ENCODE measurements at regions not wholly inside any gene's neighbourhood (a gene's known extent, or its start where the extent isn't known, plus 50 kb on each side); places are given as distances from the start of the nearest gene placed in this dataset.
"Not testable (repeated sequence)": the region's sequence is repeated elsewhere in the genome, so short reads cannot be mapped to it uniquely, and the experiment has no call there.

- FAIRE-seq, result no peak
- no peak for DNase-seq (ENCODE audit: extremely low spot score, insufficient read length, low read depth)
Observed at GRCh38 chr18:1094409-1094808, 189.7 kb downstream of the ADCYAP1 start.

DNA sequence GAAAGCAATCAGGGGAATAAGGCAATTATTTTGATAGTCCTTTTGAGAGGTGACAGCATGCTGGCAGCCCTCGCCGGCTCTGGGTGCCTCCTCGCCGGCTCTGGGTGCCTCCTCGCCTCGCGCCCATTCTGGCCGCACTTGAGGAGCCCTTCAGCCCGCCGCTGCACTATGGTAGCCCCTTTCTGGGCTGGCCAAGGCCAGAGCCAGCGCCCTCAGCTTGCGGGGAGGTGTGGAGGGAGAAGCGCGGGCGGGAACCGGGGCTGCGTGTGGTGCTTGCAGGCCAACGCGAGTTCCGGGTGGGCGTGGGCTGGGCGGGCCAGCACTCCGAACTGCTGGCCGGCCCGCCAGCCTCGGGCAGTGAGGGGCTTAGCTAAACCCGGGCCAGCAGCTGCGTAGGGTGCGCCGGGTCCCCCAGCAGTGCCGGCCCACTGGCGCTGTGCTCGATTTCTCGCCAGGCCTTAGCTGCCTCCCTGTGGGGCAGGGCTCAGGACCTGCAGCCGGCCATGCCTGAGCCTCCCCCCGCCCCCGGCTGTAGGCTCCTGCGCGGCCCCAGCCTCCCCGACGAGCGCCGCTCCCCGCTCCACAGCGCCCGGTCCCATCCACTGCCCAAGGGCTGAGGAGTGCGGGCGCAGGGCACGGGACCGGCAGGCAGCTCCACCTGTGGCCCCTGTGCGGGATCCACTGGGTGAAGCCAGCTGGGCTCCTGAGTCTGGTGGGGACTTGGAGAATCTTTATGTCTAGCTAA is 193.5 kb downstream of the ADCYAP1 start:
- FAIRE-seq; DNase-seq (ENCODE audit: extremely low spot score, insufficient read length, low read depth): not testable (repeated sequence)

DNA sequence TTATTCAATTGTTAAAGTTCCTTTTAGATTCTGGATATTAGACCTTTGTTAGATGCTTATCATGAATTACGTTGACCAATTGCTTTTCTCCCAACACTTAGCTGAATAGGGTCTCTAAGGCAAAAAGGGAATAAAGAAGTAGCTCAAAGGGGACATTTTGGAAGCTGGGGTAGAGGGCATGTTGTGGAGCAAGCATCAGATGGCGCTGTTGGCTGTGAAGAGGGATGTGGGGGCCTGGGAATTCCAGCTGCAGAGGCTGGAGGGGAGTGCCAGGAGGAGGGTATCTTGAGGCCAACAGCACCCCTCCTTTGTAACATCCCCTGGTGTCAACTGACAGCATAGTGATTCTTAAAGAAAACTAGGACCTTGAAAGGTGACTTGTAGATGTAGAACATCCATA is 198.2 kb downstream of the ADCYAP1 start:
- no peak for FAIRE-seq
- no peak for DNase-seq (ENCODE audit: extremely low spot score, insufficient read length, low read depth)

DNA sequence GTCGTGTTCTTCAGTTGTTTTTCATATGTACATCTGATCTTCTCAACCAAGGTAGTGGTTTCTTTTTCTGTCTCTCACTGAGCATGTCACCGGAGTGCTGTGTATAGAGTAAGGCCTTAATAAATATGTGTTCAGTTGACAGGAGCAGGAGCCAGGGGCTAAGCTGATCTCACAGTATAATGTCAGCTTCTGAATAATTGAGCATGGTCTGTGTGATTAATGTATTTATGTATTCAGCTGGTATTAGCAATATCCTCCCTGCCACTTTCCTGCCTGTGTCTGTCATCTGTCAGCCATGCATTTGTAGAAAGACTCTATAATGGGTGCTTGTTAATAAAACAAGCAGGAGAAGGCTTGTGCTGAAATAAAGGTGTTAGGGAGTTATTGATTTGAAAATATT is 198.9 kb downstream of the ADCYAP1 start:
- DNase-seq (ENCODE audit: extremely low spot score, insufficient read length, low read depth) (no peak), FAIRE-seq (no peak)

DNA sequence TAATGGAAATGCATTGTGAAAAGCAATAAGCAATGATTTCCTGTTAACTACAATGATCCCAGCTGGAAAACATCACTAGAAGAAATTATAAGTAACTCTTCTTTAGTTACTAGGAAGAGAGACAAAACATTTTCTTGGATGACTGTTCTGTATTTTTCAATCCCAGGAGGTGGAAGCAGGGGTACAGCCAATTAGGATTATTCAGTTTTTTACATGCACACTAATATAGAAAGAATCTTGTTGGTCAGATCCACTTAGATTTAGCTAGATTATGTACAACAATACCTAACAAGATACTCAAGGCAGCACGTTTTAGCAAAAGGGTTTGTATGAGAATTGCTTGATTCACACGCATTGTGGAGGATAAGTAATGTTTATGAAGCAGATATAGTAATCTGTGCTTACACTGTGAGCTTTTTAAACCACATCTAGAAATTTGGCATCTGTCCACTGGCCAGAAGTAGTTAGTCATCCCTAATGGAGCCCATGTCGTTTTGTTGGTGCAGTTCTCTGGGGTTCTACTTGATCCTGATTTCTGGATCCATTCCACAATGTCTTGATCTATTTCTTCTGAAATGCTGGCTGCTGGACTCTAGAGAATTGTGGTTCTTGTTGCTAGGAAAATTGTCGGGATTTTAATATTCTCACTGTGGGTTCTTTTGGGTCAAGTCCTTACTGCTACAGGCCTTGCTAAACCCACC is 199.7 kb downstream of the ADCYAP1 start:
- FAIRE-seq (no peak), DNase-seq (ENCODE audit: extremely low spot score, insufficient read length, low read depth) (no peak)

DNA sequence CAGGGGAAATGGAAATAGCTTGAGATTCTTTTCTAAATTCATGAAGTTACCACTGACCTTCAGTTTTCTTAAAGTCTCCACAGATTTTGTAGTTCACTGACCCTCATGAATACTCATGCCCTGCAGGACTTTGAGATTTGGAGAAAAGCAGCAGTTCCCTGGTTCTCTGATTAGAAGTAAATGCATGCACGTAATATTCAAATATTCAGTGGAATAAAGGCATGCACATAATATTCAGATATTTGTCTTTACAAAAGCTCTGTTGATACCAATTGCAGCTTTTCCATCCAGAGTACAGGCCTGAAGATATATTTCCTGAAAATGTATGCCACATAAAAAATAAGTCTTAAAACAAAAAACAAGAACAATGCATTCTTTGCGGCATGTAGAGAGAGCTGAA is 219.8 kb downstream of the ADCYAP1 start:
- no peak for FAIRE-seq
- no peak for DNase-seq (ENCODE audit: extremely low spot score, insufficient read length, low read depth)

- DNase-seq (ENCODE audit: extremely low spot score, insufficient read length, low read depth) (no peak), FAIRE-seq (no peak)
Observed at GRCh38 chr18:1133541-1133940, 228.9 kb downstream of the ADCYAP1 start.

DNA sequence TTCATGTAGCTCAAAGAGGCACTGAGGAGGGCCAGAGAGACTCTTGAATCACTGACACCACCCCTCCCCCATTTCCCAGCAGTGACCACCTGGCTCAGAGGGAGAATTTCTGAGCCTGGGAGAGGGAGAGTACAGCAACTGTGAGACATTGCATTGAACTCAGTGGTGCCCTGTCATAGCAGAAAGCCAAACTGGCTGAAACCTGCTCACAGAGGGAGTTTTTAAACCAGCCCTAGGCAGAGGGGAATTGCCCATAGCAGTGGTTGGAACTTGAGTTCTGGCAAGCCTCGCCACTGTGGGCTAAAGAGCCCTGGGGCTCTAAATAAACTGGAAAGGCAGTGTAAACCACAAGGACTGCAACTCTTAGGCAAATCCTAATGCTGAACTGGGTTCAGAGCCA is 243.1 kb downstream of the ADCYAP1 start:
- DNase-seq (ENCODE audit: extremely low spot score, insufficient read length, low read depth) (no peak), FAIRE-seq (no peak)

DNA sequence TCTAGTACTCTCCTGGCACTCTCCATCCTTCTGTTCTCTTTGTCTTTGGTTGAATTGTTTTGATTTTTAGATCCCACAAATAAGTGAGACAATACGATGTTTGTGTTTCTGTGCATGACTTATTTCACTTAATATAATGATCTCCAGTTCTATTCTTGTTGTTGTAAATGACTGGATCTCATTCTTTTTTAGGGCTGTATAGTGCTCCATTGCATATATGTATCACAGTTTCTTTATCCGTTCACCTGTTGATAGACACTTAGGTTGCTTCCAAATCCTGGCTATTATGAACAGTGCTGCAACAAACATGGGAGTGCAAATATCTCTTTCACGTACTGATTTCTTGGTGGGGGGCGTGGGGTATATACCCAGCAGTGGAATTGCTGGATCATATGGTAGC is 245.0 kb downstream of the ADCYAP1 start:
- no peak for FAIRE-seq
- no peak for DNase-seq (ENCODE audit: extremely low spot score, insufficient read length, low read depth)

DNA sequence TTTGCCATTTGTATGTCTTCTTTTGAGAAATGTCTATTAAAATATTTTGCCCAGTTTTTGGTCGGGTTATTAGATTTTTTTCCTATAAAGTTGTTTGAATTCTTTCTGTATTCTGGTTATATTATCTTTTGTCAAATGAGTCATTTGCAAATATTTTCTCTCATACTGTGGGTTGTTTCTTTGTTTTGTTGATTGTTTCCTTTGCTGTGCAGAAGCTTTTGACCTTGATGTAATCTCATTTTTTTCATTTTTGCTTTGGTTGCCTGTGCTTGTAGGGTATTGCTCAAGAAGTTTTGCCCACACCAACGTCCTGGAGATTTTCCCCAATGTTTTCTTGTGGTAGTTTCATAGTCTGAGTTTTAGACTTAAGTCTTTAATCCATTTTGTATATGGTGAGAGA is 245.7 kb downstream of the ADCYAP1 start:
- no peak for DNase-seq (ENCODE audit: extremely low spot score, insufficient read length, low read depth)
- FAIRE-seq, result no peak

GRCh38 chr18:1152958-1153357 is 248.3 kb downstream of the ADCYAP1 start:
- FAIRE-seq; DNase-seq (ENCODE audit: extremely low spot score, insufficient read length, low read depth): not testable (repeated sequence)

- DNase-seq (ENCODE audit: extremely low spot score, insufficient read length, low read depth), result no peak
- no peak for FAIRE-seq
Observed at GRCh38 chr18:1173593-1173992, 268.9 kb downstream of the ADCYAP1 start.

DNA sequence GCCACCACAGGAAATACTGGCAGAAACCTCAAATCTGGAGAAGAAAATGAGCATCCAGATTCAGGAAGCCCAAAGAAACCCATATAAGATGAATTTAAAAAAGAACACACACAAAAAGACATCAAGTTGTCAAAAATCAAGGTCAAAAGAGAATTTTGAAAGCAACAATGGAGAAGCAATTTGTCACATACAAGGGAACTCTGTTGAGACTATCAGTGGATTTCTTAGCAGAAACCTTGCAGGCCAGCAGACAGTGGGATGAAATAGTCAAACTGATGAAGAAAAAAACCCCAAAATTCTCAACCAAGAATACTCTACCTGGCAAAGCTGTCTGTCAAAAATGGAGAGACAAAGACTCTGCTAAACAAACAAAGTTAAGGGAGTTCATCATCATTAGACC is 272.6 kb downstream of the ADCYAP1 start:
- FAIRE-seq (no peak), DNase-seq (ENCODE audit: extremely low spot score, insufficient read length, low read depth) (no peak)

DNA sequence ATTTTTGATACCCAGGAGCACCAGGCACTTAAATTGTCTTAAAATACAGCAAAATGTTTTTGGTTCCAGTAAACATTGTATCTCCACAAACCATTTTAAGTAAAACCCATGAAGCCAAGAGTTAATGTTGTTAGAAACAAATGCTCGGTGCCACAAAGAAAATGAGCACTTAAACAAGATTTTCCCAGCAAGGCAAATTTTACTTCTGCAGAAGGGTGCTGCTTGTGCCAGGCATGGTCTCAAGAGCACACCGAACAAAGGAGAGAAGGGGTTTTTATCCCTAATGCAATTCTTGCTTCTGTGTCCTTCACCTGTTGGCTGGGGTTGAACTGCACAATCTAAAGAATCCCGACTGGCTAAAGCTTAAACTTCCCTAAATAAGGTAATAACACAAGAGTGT is 286.7 kb downstream of the ADCYAP1 start:
- DNase-seq (ENCODE audit: extremely low spot score, insufficient read length, low read depth) (no peak), FAIRE-seq (no peak)

DNA sequence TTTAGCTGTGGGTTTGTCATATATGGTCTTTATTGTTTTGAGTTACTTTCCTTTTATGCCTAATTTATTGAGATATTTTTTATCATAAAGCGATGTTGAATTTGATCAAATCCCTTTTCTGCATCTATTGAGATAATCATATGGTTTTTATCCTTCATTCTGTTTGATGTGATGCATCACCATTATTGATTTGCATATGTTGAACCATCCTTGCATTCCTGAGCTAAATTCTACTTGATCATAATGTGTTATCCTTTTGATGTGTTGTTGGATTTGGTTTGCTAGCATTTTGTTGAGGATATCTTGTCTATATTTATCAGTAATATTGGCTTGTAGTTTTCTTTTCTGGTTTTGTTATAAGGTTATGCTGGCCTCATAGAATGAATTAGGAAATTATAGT is 308.5 kb downstream of the ADCYAP1 start:
- DNase-seq (ENCODE audit: extremely low spot score, insufficient read length, low read depth) (no peak), FAIRE-seq (no peak)

GRCh38 chr18:1222880-1223279 is 318.2 kb downstream of the ADCYAP1 start:
- no peak for FAIRE-seq
- DNase-seq (ENCODE audit: extremely low spot score, insufficient read length, low read depth), result no peak

- no peak for DNase-seq (ENCODE audit: extremely low spot score, insufficient read length, low read depth)
- no peak for FAIRE-seq
Observed at GRCh38 chr18:1227025-1227424, 322.4 kb downstream of the ADCYAP1 start.

GRCh38 chr18:1229634-1230033 is 325.0 kb downstream of the ADCYAP1 start:
- no peak for DNase-seq (ENCODE audit: extremely low spot score, insufficient read length, low read depth)
- FAIRE-seq, result no peak

- FAIRE-seq (no peak), DNase-seq (ENCODE audit: extremely low spot score, insufficient read length, low read depth) (no peak)
Observed at GRCh38 chr18:1232867-1233266, 328.2 kb downstream of the ADCYAP1 start.

DNA sequence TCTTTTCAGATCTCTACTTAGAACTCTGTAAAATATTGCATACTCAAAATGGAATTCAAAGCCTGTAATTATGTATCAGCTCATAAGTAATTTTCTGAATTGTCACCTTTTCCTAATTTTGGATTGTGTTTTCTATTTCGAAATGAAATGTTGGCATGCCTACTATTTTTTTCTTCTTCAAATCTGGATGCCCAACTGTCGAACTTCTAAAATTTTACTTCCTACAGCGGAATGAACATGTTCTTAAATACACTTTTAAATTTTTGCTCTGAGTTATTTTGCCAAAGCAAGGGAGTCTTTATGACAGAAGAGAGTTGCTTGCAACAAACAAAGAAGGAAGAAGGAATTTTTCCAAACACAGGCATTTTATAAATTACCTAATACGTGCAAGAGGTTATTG is 336.0 kb downstream of the ADCYAP1 start:
- DNase-seq (ENCODE audit: extremely low spot score, insufficient read length, low read depth), result no peak
- no peak for FAIRE-seq

- no peak for FAIRE-seq
- DNase-seq (ENCODE audit: extremely low spot score, insufficient read length, low read depth), result no peak
Observed at GRCh38 chr18:1244397-1245122, 339.9 kb downstream of the ADCYAP1 start.

Data from GM18507 (cell line).